Natural killer cell (primary cell): ENCODE measurements at regions not wholly inside any gene's neighbourhood (a gene's known extent, or its start where the extent isn't known, plus 50 kb on each side); places are given as distances from the start of the nearest gene placed in this dataset.

Experiments
- ATAC-seq, 3 donors: fragments of 150-1000 bp in 2 of 3; fragments of 200-7000 bp in 1 of 3; cut with Tn5 transposase; 1 replicate in 1 of 3; 2 replicates in 2 of 3; pipeline ENCODE4 v1.10.0; 2021; ENCODE audit warnings: mild to moderate bottlenecking in 2 of 3, moderate library complexity in 2 of 3
- DNase-seq, 2 donors: peaks; one replicate each; pipeline versions ENCODE4 v3.0.0 to v3.0.0-alpha.2; 2013 to 2021; ENCODE audit warnings: mixed read lengths in 1 of 2
- H3K27ac ChIP-seq: one replicate; pipeline ENCODE4 v1.5.1; 2013; ENCODE audit warnings: mild to moderate bottlenecking, low read length
- H3K27me3 ChIP-seq: one replicate; pipeline ENCODE4 v1.6.1; 2013; ENCODE audit warnings: low read length; ENCODE audit not compliant: control insufficient read depth, insufficient read depth
- H3K36me3 ChIP-seq: one replicate; pipeline ENCODE4 v1.6.1; 2013; ENCODE audit warnings: low read length; ENCODE audit not compliant: control insufficient read depth, insufficient read depth
- H3K4me1 ChIP-seq: one replicate; pipeline ENCODE4 v1.6.1; 2013; ENCODE audit warnings: low read length; ENCODE audit not compliant: control insufficient read depth, insufficient read depth
- H3K4me3 ChIP-seq: one replicate; pipeline ENCODE4 v1.5.1; 2013; ENCODE audit warnings: low read length
- H3K9me3 ChIP-seq: one replicate; pipeline ENCODE4 v1.6.1; 2013; ENCODE audit warnings: low read length; ENCODE audit not compliant: control insufficient read depth, insufficient read depth
- H3K27ac Mint-ChIP-seq, 2 donors: one replicate each; pipeline ENCODE4 v1.8.0; 2022; ENCODE audit warnings: mild to moderate bottlenecking in 2 of 2, mixed read lengths in 2 of 2, moderate library complexity in 1 of 2
- H3K27me3 Mint-ChIP-seq, 2 donors: one replicate each; pipeline ENCODE4 v1.8.0; 2022; ENCODE audit warnings: low read depth in 2 of 2, mixed read lengths in 2 of 2
- H3K36me3 Mint-ChIP-seq: one replicate; pipeline ENCODE4 v1.8.0; 2022; ENCODE audit warnings: mixed read lengths
- H3K4me1 Mint-ChIP-seq, 2 donors: one replicate each; pipeline ENCODE4 v1.8.0; 2022; ENCODE audit warnings: mixed read lengths in 2 of 2
- H3K4me3 Mint-ChIP-seq: one replicate; pipeline ENCODE4 v1.8.0; 2022; ENCODE audit warnings: mild to moderate bottlenecking, moderate library complexity, mixed read lengths
- H3K9me3 Mint-ChIP-seq, 2 donors: one replicate each; pipeline ENCODE4 v1.8.0; 2022; ENCODE audit warnings: mixed read lengths in 2 of 2
- CTCF ChIP-seq: fragments of 200-600 bp; IDR thresholded peaks from one replicate; pipeline ENCODE4 v1.8.0; 2022; ENCODE audit warnings: antibody characterized with exemption
- WGBS: methylation state at CpG from one replicate; pipeline ENCODE4 v1.1.7; 2013; ENCODE audit warnings: missing lambda C conversion rate; ENCODE audit not compliant: insufficient coverage; 5-methylcytosine and 5-hydroxymethylcytosine counted together
- intact Hi-C: fragments of 100-400 bp; cut with micrococcal nuclease; formaldehyde crosslinking; loops from one replicate; pipeline ENCODE4 v1.14.2; 2022

- intact Hi-C loops, result no loop called here
- DNase-seq (no peak), ATAC-seq (no peak)
- no peaks in the 10 kb centered on the region for H3K27me3 ChIP-seq
- Mint-ChIP-seq H3K4me1 (no peaks in the 10 kb centered on the region), H3K9me3 (peaks cover 14 to 20% of the 10 kb centered on the region in 2 donors), H3K27me3 (no peaks in the 10 kb centered on the region), H3K4me3 (no peak overlapping the region), H3K36me3 (no peaks in the 10 kb centered on the region), H3K27ac (no peak overlapping the region)
- WGBS, result 0% methylated on average over 1 of the region's 3 CpGs
- no peak for TF ChIP-seq CTCF
- H3K36me3 ChIP-seq, result no peaks in the 10 kb centered on the region
- no peak overlapping the region for H3K4me3 ChIP-seq
- H3K4me1 ChIP-seq, result no peaks in the 10 kb centered on the region
- no peaks in the 10 kb centered on the region for H3K9me3 ChIP-seq
- H3K27ac ChIP-seq, result no peak overlapping the region
Observed at GRCh38 chr6:18861204-18861603, 474.1 kb downstream of the RNF144B start.

GRCh38 chr6:18883268-18883667 is 496.1 kb downstream of the RNF144B start:
- no peaks in the 10 kb centered on the region for H3K27me3 ChIP-seq
- H3K36me3 Mint-ChIP-seq, result no peaks in the 10 kb centered on the region
- no peak for DNase-seq
- no peaks in the 10 kb centered on the region for H3K4me1 Mint-ChIP-seq
- WGBS, result no CpG with 5 or more reads among the region's 2 CpGs
- no peak overlapping the region for H3K4me3 ChIP-seq
- TF ChIP-seq CTCF, result no peak
- no peak overlapping the region for H3K4me3 Mint-ChIP-seq
- H3K4me1 ChIP-seq, result no peaks in the 10 kb centered on the region
- no peaks in the 10 kb centered on the region for H3K9me3 ChIP-seq
- no peak overlapping the region for H3K27ac Mint-ChIP-seq
- no peak for ATAC-seq
- no peaks in the 10 kb centered on the region for H3K36me3 ChIP-seq
- intact Hi-C loops, result no loop called here
- peaks cover 8 to 22% of the 10 kb centered on the region in 2 donors for H3K9me3 Mint-ChIP-seq
- no peaks in the 10 kb centered on the region for H3K27me3 Mint-ChIP-seq
- no peak overlapping the region for H3K27ac ChIP-seq

- no peak overlapping the region for H3K27ac Mint-ChIP-seq
- Histone ChIP-seq H3K27me3 (no peaks in the 10 kb centered on the region), H3K27ac (no peak overlapping the region), H3K4me1 (no peaks in the 10 kb centered on the region), H3K4me3 (no peak overlapping the region), H3K9me3 (no peaks in the 10 kb centered on the region), H3K36me3 (no peaks in the 10 kb centered on the region)
- intact Hi-C loops, result no loop called here
- WGBS, result 80% methylated on average over 2 of the region's 3 CpGs
- TF ChIP-seq CTCF, result no peak
- H3K4me3 Mint-ChIP-seq, result no peak overlapping the region
- H3K4me1 Mint-ChIP-seq, result no peaks in the 10 kb centered on the region
- no peak for ATAC-seq
- H3K9me3 Mint-ChIP-seq, result peaks cover 8 to 19% of the 10 kb centered on the region in 2 donors
- no peaks in the 10 kb centered on the region for H3K27me3 Mint-ChIP-seq
- no peak for DNase-seq
- H3K36me3 Mint-ChIP-seq, result no peaks in the 10 kb centered on the region
Observed at GRCh38 chr6:18883851-18884250, 496.7 kb downstream of the RNF144B start.

GRCh38 chr6:18893540-18894269 is 506.6 kb downstream of the RNF144B start:
- intact Hi-C loops, result no loop called here

More at GRCh38 chr6:18893540-18894269, 506.6 kb downstream of the RNF144B start:
- no peak for DNase-seq
- no peak overlapping the region for H3K27ac Mint-ChIP-seq
- peaks cover 6 to 19% of the 10 kb centered on the region in 2 donors for H3K9me3 Mint-ChIP-seq
- Histone ChIP-seq H3K4me1 (no peaks in the 10 kb centered on the region), H3K36me3 (no peaks in the 10 kb centered on the region), H3K4me3 (no peak overlapping the region), H3K9me3 (no peaks in the 10 kb centered on the region), H3K27ac (no peak overlapping the region), H3K27me3 (no peaks in the 10 kb centered on the region)
- no peaks in the 10 kb centered on the region for H3K36me3 Mint-ChIP-seq
- no peaks in the 10 kb centered on the region for H3K27me3 Mint-ChIP-seq
- ATAC-seq, result no peak
- no peak overlapping the region for H3K4me3 Mint-ChIP-seq
- TF ChIP-seq CTCF, result no peak
- 56% methylated on average over 6 of the region's 7 CpGs for WGBS
- no peaks in the 10 kb centered on the region for H3K4me1 Mint-ChIP-seq
